ENCODE measurements at regions not wholly inside any gene's neighbourhood (a gene's known extent, or its start where the extent isn't known, plus 50 kb on each side); places are given as distances from the start of the nearest gene placed in this dataset.

GRCh38 chr1:208533746-208534598 lies 289.8 kb upstream of the PLXNA2 start:
- no peak for DNase-seq (ENCODE audit: extremely low spot score)

GRCh38 chr1:208534599-208534897 lies 290.4 kb upstream of the PLXNA2 start:
- no peak for DNase-seq (ENCODE audit: extremely low spot score)
- TF ChIP-seq ELF4 (IDR thresholded peaks at IDR 0.05) (no peak), LEF1 (IDR thresholded peaks at IDR 0.05; ENCODE audit: borderline replicate concordance) (no peak), FOXA1 (IDR thresholded peaks at IDR 0.05) (no peak), L3MBTL2 (conservative IDR thresholded peaks at IDR 0.05) (no peak), CTBP1 (IDR thresholded peaks at IDR 0.05; ENCODE audit: borderline replicate concordance) (no peak), HDGF (IDR thresholded peaks at IDR 0.05; ENCODE audit: borderline replicate concordance) (no peak), FOXK2 (IDR thresholded peaks at IDR 0.05) (no peak), TARDBP (IDR thresholded peaks at IDR 0.05) (no peak), ARNT (IDR thresholded peaks at IDR 0.05) (no peak)
- TF ChIP-seq, protein P1, sequence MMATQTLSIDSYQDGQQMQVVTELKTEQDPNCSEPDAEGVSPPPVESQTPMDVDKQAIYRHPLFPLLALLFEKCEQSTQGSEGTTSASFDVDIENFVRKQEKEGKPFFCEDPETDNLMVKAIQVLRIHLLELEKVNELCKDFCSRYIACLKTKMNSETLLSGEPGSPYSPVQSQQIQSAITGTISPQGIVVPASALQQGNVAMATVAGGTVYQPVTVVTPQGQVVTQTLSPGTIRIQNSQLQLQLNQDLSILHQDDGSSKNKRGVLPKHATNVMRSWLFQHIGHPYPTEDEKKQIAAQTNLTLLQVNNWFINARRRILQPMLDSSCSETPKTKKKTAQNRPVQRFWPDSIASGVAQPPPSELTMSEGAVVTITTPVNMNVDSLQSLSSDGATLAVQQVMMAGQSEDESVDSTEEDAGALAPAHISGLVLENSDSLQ (IDR thresholded peaks at IDR 0.05): no peak
- ChIA-PET POLR2A (no interaction called here), CTCF (interaction anchor here (0.7 kb wide), 1 partner anchor 58 kb away, joined by 3 read pairs; no protein-coding TSS in a partner anchor)

More at GRCh38 chr1:208533746-208534598, 289.8 kb upstream of the PLXNA2 start:
- POLR2A ChIA-PET: no interaction called here
- CTCF ChIA-PET: interaction anchor here (0.7 kb wide), 1 partner anchor 57 kb away, joined by 3 read pairs; no protein-coding TSS in a partner anchor
- TF ChIP-seq CTBP1 (IDR thresholded peaks at IDR 0.05; ENCODE audit: borderline replicate concordance) (no peak), FOXK2 (IDR thresholded peaks at IDR 0.05) (no peak), NFRKB (IDR thresholded peaks at IDR 0.05) (no peak), L3MBTL2 (conservative IDR thresholded peaks at IDR 0.05) (no peak), ELF4 (IDR thresholded peaks at IDR 0.05) (no peak), LEF1 (IDR thresholded peaks at IDR 0.05; ENCODE audit: borderline replicate concordance) (no peak), ZNF384 (IDR thresholded peaks at IDR 0.05) (no peak)

DNA sequence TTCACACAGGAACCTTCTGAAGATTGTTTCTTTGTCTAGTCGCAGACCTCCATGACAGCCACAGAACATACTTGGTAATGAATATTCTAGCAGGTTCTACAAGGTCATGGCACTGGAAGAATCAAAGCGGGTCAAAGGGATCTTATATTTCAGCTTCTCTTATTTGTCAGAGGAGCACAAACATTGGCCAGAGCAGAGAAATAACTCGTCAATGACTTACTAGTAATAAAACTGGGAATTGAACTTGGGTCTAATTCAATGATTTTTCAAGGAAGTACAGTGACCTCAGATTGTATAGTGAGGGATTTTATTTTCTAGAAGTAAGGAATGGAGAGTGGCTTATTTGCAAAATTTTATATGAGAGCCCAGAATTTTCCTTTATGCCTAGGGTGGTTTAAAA lies 290.8 kb upstream of the PLXNA2 start:
- POLR2A ChIA-PET: no interaction called here
- no peak for DNase-seq (ENCODE audit: extremely low spot score)
- CTCF ChIA-PET: interaction anchor here (1.0 kb wide), 1 partner anchor 59 kb away, joined by 3 read pairs; no protein-coding TSS in a partner anchor
- TF ChIP-seq SP1 (IDR thresholded peaks at IDR 0.05) (no peak), HDGF (IDR thresholded peaks at IDR 0.05; ENCODE audit: borderline replicate concordance) (no peak), L3MBTL2 (conservative IDR thresholded peaks at IDR 0.05) (no peak), ARNT (IDR thresholded peaks at IDR 0.05) (no peak), CTBP1 (IDR thresholded peaks at IDR 0.05; ENCODE audit: borderline replicate concordance) (no peak), ELF4 (IDR thresholded peaks at IDR 0.05) (no peak), SUZ12 (IDR thresholded peaks at IDR 0.05) (no peak), BHLHE40 (IDR thresholded peaks at IDR 0.05; ENCODE audit: borderline replicate concordance) (no peak), LEF1 (IDR thresholded peaks at IDR 0.05; ENCODE audit: borderline replicate concordance) (no peak), FOXA1 (IDR thresholded peaks at IDR 0.05) (no peak), NFRKB (IDR thresholded peaks at IDR 0.05) (no peak), ZNF384 (IDR thresholded peaks at IDR 0.05) (no peak), FOXK2 (IDR thresholded peaks at IDR 0.05) (no peak)
- TF ChIP-seq, protein P1 (IDR thresholded peaks at IDR 0.05): no peak

- ChIA-PET POLR2A (no interaction called here), CTCF (interaction anchor here (1.0 kb wide), 1 partner anchor 60 kb away, joined by 3 read pairs; no protein-coding TSS in a partner anchor)
Observed at GRCh38 chr1:208535511-208535910, 291.3 kb upstream of the PLXNA2 start.

GRCh38 chr1:208536212-208536611 lies 292.0 kb upstream of the PLXNA2 start:
- POLR2A ChIA-PET: no interaction called here
- TF ChIP-seq FOXA1 (IDR thresholded peaks at IDR 0.05) (no peak), FOXK2 (IDR thresholded peaks at IDR 0.05) (no peak), SP1 (IDR thresholded peaks at IDR 0.05) (no peak), ZNF384 (IDR thresholded peaks at IDR 0.05) (no peak), SUZ12 (IDR thresholded peaks at IDR 0.05) (no peak), CTBP1 (IDR thresholded peaks at IDR 0.05; ENCODE audit: borderline replicate concordance) (no peak), FOXM1 (IDR thresholded peaks at IDR 0.05; ENCODE audit: borderline replicate concordance) (no peak), ARNT (IDR thresholded peaks at IDR 0.05) (no peak), LEF1 (IDR thresholded peaks at IDR 0.05; ENCODE audit: borderline replicate concordance) (no peak), L3MBTL2 (conservative IDR thresholded peaks at IDR 0.05) (no peak), BHLHE40 (IDR thresholded peaks at IDR 0.05; ENCODE audit: borderline replicate concordance) (no peak), NFRKB (IDR thresholded peaks at IDR 0.05) (no peak), ELF4 (IDR thresholded peaks at IDR 0.05) (no peak), TARDBP (IDR thresholded peaks at IDR 0.05) (no peak), HDGF (IDR thresholded peaks at IDR 0.05; ENCODE audit: borderline replicate concordance) (no peak)
- TF ChIP-seq, protein P1 (IDR thresholded peaks at IDR 0.05): no peak
- CTCF ChIA-PET: no interaction called here
- no peak for DNase-seq (ENCODE audit: extremely low spot score)

More at GRCh38 chr1:208535511-208535910, 291.3 kb upstream of the PLXNA2 start:
- TF ChIP-seq, protein P1 (IDR thresholded peaks at IDR 0.05): no peak
- TF ChIP-seq BHLHE40 (IDR thresholded peaks at IDR 0.05; ENCODE audit: borderline replicate concordance) (no peak), CTBP1 (IDR thresholded peaks at IDR 0.05; ENCODE audit: borderline replicate concordance) (no peak), ZNF384 (IDR thresholded peaks at IDR 0.05) (no peak), NFRKB (IDR thresholded peaks at IDR 0.05) (no peak), ARNT (IDR thresholded peaks at IDR 0.05) (no peak), ELF4 (IDR thresholded peaks at IDR 0.05) (no peak), HDGF (IDR thresholded peaks at IDR 0.05; ENCODE audit: borderline replicate concordance) (no peak)
- DNase-seq (ENCODE audit: extremely low spot score): no peak
